Pancreas (tissue), 10 donors: ENCODE measurements at regions not wholly inside any gene's neighbourhood (a gene's known extent, or its start where the extent isn't known, plus 50 kb on each side); places are given as distances from the start of the nearest gene placed in this dataset.

Experiments
- ATAC-seq, 4 donors: fragments of 200-7000 bp; cut with Tn5 transposase; one replicate each; pipeline versions ENCODE4 v1.8.0 to v1.9.1; 2020; ENCODE audit warnings: mild to moderate bottlenecking in 4 of 4, moderate library complexity in 4 of 4
- DNase-seq, 6 donors: peaks; one replicate each; pipeline ENCODE4 v3.0.0-alpha.2; 2020
- FAIRE-seq: peaks from 2 replicates; lab custom pipeline; 2012; peaks lifted over from hg19 to GRCh38; lab: Jason Lieb, UNC
- H3K27ac ChIP-seq, 4 donors: fragments of 200-600 bp; sonication (generic); 1 replicate in 3 of 4; 2 replicates in 1 of 4; pipeline versions ENCODE4 v1.5.0 to v1.8.0; 2020
- H3K27me3 ChIP-seq, 4 donors: fragments of 200-600 bp; one replicate each; pipeline ENCODE4 v1.8.0; 2021
- H3K36me3 ChIP-seq, 3 donors: fragments of 200-600 bp; sonication (generic) in 1 of 3; one replicate each; pipeline versions ENCODE4 v1.5.0 to v1.8.0; 2020 to 2021
- H3K4me1 ChIP-seq, 3 donors: fragments of 200-600 bp; one replicate each; pipeline ENCODE4 v1.8.0; 2021
- H3K4me3 ChIP-seq, 4 donors: fragments of 200-600 bp; sonication (generic) in 2 of 4; one replicate each; pipeline versions ENCODE4 v1.5.0 to v1.8.0; 2020 to 2021
- H3K9me3 ChIP-seq, 4 donors: fragments of 200-600 bp; one replicate each; pipeline ENCODE4 v1.8.0; 2021
- WGBS, 2 donors: extraction: QIAGEN DNeasy Blood & Tissue Kit; methylation state at CpG; one replicate each; pipeline ENCODE4 v1.1.7; 2013; 5-methylcytosine and 5-hydroxymethylcytosine counted together
- intact Hi-C, 3 donors: fragments of 100-400 bp; cut with DNase I; formaldehyde crosslinking; loops; one replicate each; pipeline versions ENCODE4 v1.11.1 to v1.14.2; 2022
- TF ChIP-seq, protein P1 (sequence below), 4 donors: fragments of 200-600 bp; sonication (generic) in 3 of 4; IDR thresholded peaks; one replicate each; pipeline versions ENCODE4 v1.5.0 to v1.8.0; 2021; ENCODE audit warnings: antibody characterized with exemption in 4 of 4
- donor health status: healthy with polysubstance abuse.
- donor health status: DM: no; HTN: no; CAD: no; lungs with moderate emphysema.
- donor health status: DM: no; HTN: no; CAD: no.
- donor health status: control.
- donor health status: control.
- donor health status: Bipolar disorder and iron deficiency.
- donor health status: DM: yes; HTN: yes; CAD: no.
- donor health status: DM: no; HTN: no; CAD: no.
- donor health status: DM: no; HTN: no; CAD: no.
- donor health status: DM: yes; HTN: yes; CAD: no.

DNA sequence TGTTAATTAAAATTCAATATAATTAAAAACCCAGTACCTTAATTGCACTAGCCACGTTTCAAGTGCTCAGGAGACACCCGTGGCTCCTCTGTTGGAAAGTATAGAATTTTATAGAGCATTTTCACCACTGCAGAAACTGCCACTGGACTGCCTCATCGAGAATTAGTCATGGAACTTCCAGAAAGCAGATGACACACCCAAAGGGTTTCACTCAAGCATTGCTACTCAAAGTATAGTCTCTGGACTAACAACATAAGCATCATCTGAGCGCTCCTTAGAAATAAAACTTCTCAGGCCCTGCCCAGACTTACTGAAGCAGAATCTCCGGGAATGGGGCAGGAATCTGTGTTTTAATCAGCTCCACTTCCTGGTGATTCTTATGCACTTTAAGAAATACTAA lies 63.5 kb upstream of the GPR139 start:
- Histone ChIP-seq H3K4me1 (no peaks in the 10 kb centered on the region), H3K36me3 (no peaks in the 10 kb centered on the region), H3K27ac (no peak overlapping the region), H3K4me3 (no peak overlapping the region), H3K27me3 (no peaks in the 10 kb centered on the region), H3K9me3 (no peaks in the 10 kb centered on the region)
- no peak for ATAC-seq
- 55 to 67% methylated on average over 5 of the region's 5 CpGs for WGBS, 2 donors
- no peak for FAIRE-seq
- no peak for DNase-seq
- TF ChIP-seq, protein P1, sequence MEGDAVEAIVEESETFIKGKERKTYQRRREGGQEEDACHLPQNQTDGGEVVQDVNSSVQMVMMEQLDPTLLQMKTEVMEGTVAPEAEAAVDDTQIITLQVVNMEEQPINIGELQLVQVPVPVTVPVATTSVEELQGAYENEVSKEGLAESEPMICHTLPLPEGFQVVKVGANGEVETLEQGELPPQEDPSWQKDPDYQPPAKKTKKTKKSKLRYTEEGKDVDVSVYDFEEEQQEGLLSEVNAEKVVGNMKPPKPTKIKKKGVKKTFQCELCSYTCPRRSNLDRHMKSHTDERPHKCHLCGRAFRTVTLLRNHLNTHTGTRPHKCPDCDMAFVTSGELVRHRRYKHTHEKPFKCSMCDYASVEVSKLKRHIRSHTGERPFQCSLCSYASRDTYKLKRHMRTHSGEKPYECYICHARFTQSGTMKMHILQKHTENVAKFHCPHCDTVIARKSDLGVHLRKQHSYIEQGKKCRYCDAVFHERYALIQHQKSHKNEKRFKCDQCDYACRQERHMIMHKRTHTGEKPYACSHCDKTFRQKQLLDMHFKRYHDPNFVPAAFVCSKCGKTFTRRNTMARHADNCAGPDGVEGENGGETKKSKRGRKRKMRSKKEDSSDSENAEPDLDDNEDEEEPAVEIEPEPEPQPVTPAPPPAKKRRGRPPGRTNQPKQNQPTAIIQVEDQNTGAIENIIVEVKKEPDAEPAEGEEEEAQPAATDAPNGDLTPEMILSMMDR (IDR thresholded peaks at IDR 0.05), result no peak
- intact Hi-C loops, result loop anchor here in 1 of 3 donors (10.0 kb wide), 1 partner anchor 62 kb away; the partner anchor contains the start of gene GPR139

DNA sequence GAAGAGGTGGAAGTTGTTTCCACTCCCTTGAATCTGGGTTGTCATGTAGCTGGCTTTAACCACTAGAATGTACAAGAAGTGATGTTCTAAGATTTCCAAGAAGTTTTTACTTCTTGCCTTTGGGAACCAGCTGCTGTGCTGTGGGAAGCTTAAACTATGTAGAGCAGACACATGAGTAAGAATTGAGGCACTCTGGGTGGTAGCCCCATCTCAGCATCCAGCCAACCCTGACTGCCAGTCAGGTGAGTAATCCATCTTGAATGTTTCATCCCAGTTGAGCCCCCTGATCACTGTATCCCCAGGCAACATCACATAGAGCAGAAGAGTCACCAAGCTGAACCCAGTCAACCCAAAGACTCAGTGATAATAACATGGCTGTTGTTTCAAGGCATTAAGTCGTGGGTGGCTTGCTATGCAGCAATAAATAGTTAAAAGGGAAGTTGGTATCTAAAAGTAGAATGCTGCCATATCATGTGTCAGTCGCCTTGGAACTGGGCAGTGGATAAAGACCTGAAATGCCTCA lies 62.8 kb upstream of the GPR139 start:
- no peaks in the 10 kb centered on the region for H3K9me3 ChIP-seq

DNA sequence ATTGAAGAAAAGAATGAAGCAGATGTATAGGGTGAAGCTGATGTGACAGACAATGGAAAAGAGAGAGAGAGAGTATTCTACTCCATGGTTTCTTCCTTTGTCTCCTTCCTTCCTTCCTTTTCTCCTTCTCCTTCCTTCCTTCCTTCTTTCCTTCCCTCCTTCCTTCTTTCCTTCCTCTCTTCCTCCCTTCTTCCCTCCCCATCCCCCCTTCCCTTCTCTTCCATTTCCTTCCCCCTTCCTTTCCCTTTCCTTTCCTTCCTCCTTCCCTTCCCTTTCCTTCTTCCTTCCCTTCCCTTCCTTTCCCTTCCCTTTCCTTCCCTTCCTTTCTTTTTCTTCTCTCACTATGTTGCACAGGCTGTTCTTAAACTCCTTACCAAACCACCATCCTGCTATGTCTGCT lies 55.7 kb upstream of the GPR139 start:
- DNase-seq (no peak), FAIRE-seq (no peak), ATAC-seq (no peak)
- H3K4me3 ChIP-seq, result no peak overlapping the region
- H3K9me3 ChIP-seq, result no peaks in the 10 kb centered on the region
- H3K27me3 ChIP-seq, result no peaks in the 10 kb centered on the region
- no peaks in the 10 kb centered on the region for H3K36me3 ChIP-seq
- H3K4me1 ChIP-seq, result no peaks in the 10 kb centered on the region
- H3K27ac ChIP-seq, result no peak overlapping the region
- TF ChIP-seq, protein P1 (IDR thresholded peaks at IDR 0.05), result no peak
- intact Hi-C loops, result no loop called here

More for the DNA sequence above, 62.8 kb upstream of the GPR139 start:
- WGBS, 2 donors, result 35 to 49% methylated on average over 2 of the region's 2 CpGs
- Histone ChIP-seq H3K27ac (no peak overlapping the region), H3K27me3 (no peaks in the 10 kb centered on the region), H3K4me3 (no peak overlapping the region), H3K4me1 (no peaks in the 10 kb centered on the region), H3K36me3 (no peaks in the 10 kb centered on the region)
- no peak for DNase-seq
- TF ChIP-seq, protein P1 (IDR thresholded peaks at IDR 0.05), result no peak
- intact Hi-C loops, result loop anchor here in 1 of 3 donors (10.0 kb wide), 1 partner anchor 62 kb away; the partner anchor contains the start of gene GPR139
- ATAC-seq, result no peak
- FAIRE-seq, result no peak
